Keratinocyte (primary cell): ENCODE measurements at regions not wholly inside any gene's neighbourhood (a gene's known extent, or its start where the extent isn't known, plus 50 kb on each side); places are given as distances from the start of the nearest gene placed in this dataset.

Experiments used
- DNase-seq: peaks from one replicate; pipeline ENCODE4 v3.0.0-alpha.2; 2011; ENCODE audit warnings: low read depth, missing footprints, low spot score
- FAIRE-seq: peaks from 2 replicates; lab custom pipeline; 2011; peaks lifted over from hg19 to GRCh38; lab: Jason Lieb, UNC
- H2AFZ ChIP-seq: 2 replicates; pipeline ENCODE4 v1.6.0; 2012; ENCODE audit warnings: low read length, control low read depth, inconsistent platforms; ENCODE audit not compliant: control insufficient read depth
- H3K27ac ChIP-seq: 2 replicates; pipeline ENCODE4 v1.5.1; 2011; ENCODE audit warnings: low read length; ENCODE audit not compliant: control insufficient read depth, insufficient read depth
- H3K27me3 ChIP-seq: 3 replicates; pipeline ENCODE4 v1.6.0; 2011; ENCODE audit warnings: low read length; ENCODE audit not compliant: control insufficient read depth, insufficient read depth; ENCODE audit errors: extremely low read depth
- H3K36me3 ChIP-seq, 2 experiments: 2 replicates in 1 of 2; 3 replicates in 1 of 2; pipeline ENCODE4 v1.5.1; 2011; ENCODE audit warnings: low read length in 2 of 2, mild to moderate bottlenecking in 1 of 2; ENCODE audit not compliant: control insufficient read depth in 2 of 2, insufficient read depth in 2 of 2; ENCODE audit errors: extremely low read depth in 1 of 2
- H3K4me1 ChIP-seq: 3 replicates; pipeline ENCODE4 v1.5.1; 2011; ENCODE audit warnings: low read length; ENCODE audit not compliant: control insufficient read depth, insufficient read depth; ENCODE audit errors: extremely low read depth
- H3K4me2 ChIP-seq: 3 replicates; pipeline ENCODE4 v1.6.0; 2011; ENCODE audit warnings: low read depth, low read length; ENCODE audit not compliant: control insufficient read depth, insufficient read depth; ENCODE audit errors: extremely low read depth
- H3K4me3 ChIP-seq, 3 experiments: fragments of 200-600 bp in 1 of 3; sonication (generic) in 1 of 3; 2 replicates in 2 of 3; 3 replicates in 1 of 3; pipeline ENCODE4 v1.5.1; 2011 to 2016; ENCODE audit warnings: low read length in 3 of 3, mild to moderate bottlenecking in 3 of 3, control low read depth in 2 of 3, inconsistent platforms in 1 of 3, low read depth in 1 of 3, mixed read lengths in 1 of 3, mixed run types in 1 of 3, moderate library complexity in 1 of 3; ENCODE audit not compliant: control insufficient read depth in 2 of 3, insufficient read depth in 2 of 3; ENCODE audit errors: extremely low read depth in 1 of 3
- H3K79me2 ChIP-seq: 2 replicates; pipeline ENCODE4 v1.6.0; 2012; ENCODE audit warnings: low read length; ENCODE audit not compliant: control insufficient read depth, insufficient read depth
- H3K9ac ChIP-seq: 3 replicates; pipeline ENCODE4 v1.6.0; 2011; ENCODE audit warnings: low read length; ENCODE audit not compliant: control insufficient read depth, insufficient read depth; ENCODE audit errors: extremely low read depth
- H3K9me1 ChIP-seq: 3 replicates; pipeline ENCODE4 v1.6.0; 2011; ENCODE audit warnings: low read length; ENCODE audit not compliant: control insufficient read depth, insufficient read depth; ENCODE audit errors: extremely low read depth
- H3K9me3 ChIP-seq: 2 replicates; pipeline ENCODE4 v1.5.1; 2012; ENCODE audit warnings: low read depth, low read length; ENCODE audit not compliant: control insufficient read depth
- H4K20me1 ChIP-seq: 3 replicates; pipeline ENCODE4 v1.6.0; 2011; ENCODE audit warnings: low read length; ENCODE audit not compliant: control insufficient read depth, insufficient read depth; ENCODE audit errors: extremely low read depth
- EZH2 ChIP-seq: IDR thresholded peaks from one replicate; pipeline ENCODE4 v1.6.1; 2012; ENCODE audit warnings: inconsistent platforms, mild to moderate bottlenecking, low read length, moderate library complexity
- dilution Hi-C: fragments of 300-500 bp; cut with MboI; formaldehyde crosslinking; loops from one replicate; pipeline ENCODE4 v1.7.0; 2020; ENCODE audit warnings: low sequenced_read_pairs; ENCODE audit not compliant: extremely low pct_ligation_motif_present
- TF ChIP-seq, protein P1 (sequence below), 3 experiments: IDR thresholded peaks in 1 of 3; conservative IDR thresholded peaks in 1 of 3; optimal IDR thresholded peaks in 1 of 3; 2 replicates in 2 of 3; 3 replicates in 1 of 3; pipeline versions ENCODE3 to v1.5.1; 2011; ENCODE audit warnings: low read length in 3 of 3, mild to moderate bottlenecking in 3 of 3, moderate library complexity in 2 of 3, control low read depth in 1 of 3, inconsistent platforms in 1 of 3; ENCODE audit not compliant: insufficient read depth in 2 of 3; ENCODE audit errors: extremely low read depth in 1 of 3

- TF ChIP-seq EZH2: no peak
- TF ChIP-seq, protein P1, sequence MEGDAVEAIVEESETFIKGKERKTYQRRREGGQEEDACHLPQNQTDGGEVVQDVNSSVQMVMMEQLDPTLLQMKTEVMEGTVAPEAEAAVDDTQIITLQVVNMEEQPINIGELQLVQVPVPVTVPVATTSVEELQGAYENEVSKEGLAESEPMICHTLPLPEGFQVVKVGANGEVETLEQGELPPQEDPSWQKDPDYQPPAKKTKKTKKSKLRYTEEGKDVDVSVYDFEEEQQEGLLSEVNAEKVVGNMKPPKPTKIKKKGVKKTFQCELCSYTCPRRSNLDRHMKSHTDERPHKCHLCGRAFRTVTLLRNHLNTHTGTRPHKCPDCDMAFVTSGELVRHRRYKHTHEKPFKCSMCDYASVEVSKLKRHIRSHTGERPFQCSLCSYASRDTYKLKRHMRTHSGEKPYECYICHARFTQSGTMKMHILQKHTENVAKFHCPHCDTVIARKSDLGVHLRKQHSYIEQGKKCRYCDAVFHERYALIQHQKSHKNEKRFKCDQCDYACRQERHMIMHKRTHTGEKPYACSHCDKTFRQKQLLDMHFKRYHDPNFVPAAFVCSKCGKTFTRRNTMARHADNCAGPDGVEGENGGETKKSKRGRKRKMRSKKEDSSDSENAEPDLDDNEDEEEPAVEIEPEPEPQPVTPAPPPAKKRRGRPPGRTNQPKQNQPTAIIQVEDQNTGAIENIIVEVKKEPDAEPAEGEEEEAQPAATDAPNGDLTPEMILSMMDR (optimal IDR thresholded peaks at IDR 0.05 in 1 of 3, IDR thresholded peaks at IDR 0.05 in 1 of 3, conservative IDR thresholded peaks at IDR 0.05 in 1 of 3; ENCODE audit: extremely low read depth in 1 of 3, insufficient read depth in 2 of 3, low read length in 3 of 3): no peak
- FAIRE-seq: no peak
- dilution Hi-C loops: no loop called here
Measured at GRCh38 chr18:53660306-53660705, 564.2 kb downstream of the MBD2 start.

GRCh38 chr18:53657257-53657656 lies 567.2 kb downstream of the MBD2 start:
- no peaks in the 10 kb centered on the region for H3K36me3 ChIP-seq
- H2AFZ ChIP-seq: no peak overlapping the region
- no peak for TF ChIP-seq EZH2
- TF ChIP-seq, protein P1 (optimal IDR thresholded peaks at IDR 0.05 in 1 of 3, IDR thresholded peaks at IDR 0.05 in 1 of 3, conservative IDR thresholded peaks at IDR 0.05 in 1 of 3; ENCODE audit: extremely low read depth in 1 of 3, insufficient read depth in 2 of 3, low read length in 3 of 3): no peak
- H3K4me2 ChIP-seq: no peak overlapping the region
- no peaks in the 10 kb centered on the region for H4K20me1 ChIP-seq
- no peak overlapping the region for H3K27ac ChIP-seq
- DNase-seq: no peak
- FAIRE-seq: no peak
- no peak overlapping the region for H3K4me3 ChIP-seq
- H3K9me3 ChIP-seq: no peaks in the 10 kb centered on the region
- no peaks in the 10 kb centered on the region for H3K79me2 ChIP-seq
- no peaks in the 10 kb centered on the region for H3K27me3 ChIP-seq
- H3K9ac ChIP-seq: no peak overlapping the region
- no peaks in the 10 kb centered on the region for H3K9me1 ChIP-seq
- no peaks in the 10 kb centered on the region for H3K4me1 ChIP-seq
- dilution Hi-C loops: no loop called here

More at GRCh38 chr18:53660306-53660705, 564.2 kb downstream of the MBD2 start:
- no peak overlapping the region for H3K9ac ChIP-seq
- no peaks in the 10 kb centered on the region for H3K27me3 ChIP-seq
- H3K79me2 ChIP-seq: no peaks in the 10 kb centered on the region
- H3K4me2 ChIP-seq: no peak overlapping the region
- DNase-seq: no peak
- H3K27ac ChIP-seq: no peak overlapping the region
- no peak overlapping the region for H3K4me3 ChIP-seq
- no peaks in the 10 kb centered on the region for H3K4me1 ChIP-seq
- no peaks in the 10 kb centered on the region for H3K9me1 ChIP-seq
- H3K36me3 ChIP-seq: no peaks in the 10 kb centered on the region
- H3K9me3 ChIP-seq: no peaks in the 10 kb centered on the region
- no peaks in the 10 kb centered on the region for H4K20me1 ChIP-seq
- H2AFZ ChIP-seq: no peak overlapping the region
